ENCODE measurements at regions not wholly inside any gene's neighbourhood (a gene's known extent, or its start where the extent isn't known, plus 50 kb on each side); places are given as distances from the start of the nearest gene placed in this dataset.

DNA sequence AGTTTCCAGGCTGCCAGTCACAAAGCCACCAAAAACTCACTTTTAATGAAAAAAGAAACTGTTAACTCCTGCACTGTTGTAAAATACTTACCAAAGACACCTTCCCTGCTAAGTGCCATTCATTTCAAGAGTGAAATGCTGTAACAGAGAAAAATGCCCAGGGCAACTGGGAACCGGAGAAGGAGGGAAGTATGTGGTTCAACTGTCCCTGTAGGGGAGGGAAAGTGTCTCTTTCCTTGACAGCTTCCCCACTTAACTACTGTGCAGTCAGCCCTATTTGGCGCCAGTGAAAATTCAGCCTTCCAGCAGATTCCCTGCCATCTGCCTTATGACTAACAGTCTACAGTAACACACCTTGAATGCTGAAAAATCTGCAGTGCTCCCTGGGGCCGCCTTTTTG is 789.0 kb downstream of the DIAPH3 start:
- Histone ChIP-seq H3F3A (ENCODE audit: insufficient read depth, low read length, poor library complexity, severe bottlenecking) (no peaks in the 10 kb centered on the region), H4K20me1 (ENCODE audit: insufficient read depth) (no peaks in the 10 kb centered on the region), H3K79me2 (replicated peaks; ENCODE audit: insufficient read depth, low read length) (no peaks in the 10 kb centered on the region), H3K36me3 (ENCODE audit: insufficient read depth, low read length) (no peaks in the 10 kb centered on the region), H3K4me3 (ENCODE audit: low read length) (no peak overlapping the region), H3K4me2 (ENCODE audit: low read length) (peak overlapping the region; percentile 32), H3K27ac (ENCODE audit: low read length) (no peak overlapping the region), H3K9me3 (ENCODE audit: low read length) (no peaks in the 10 kb centered on the region), H3K9me2 (ENCODE audit: insufficient read depth, low read length) (no peaks in the 10 kb centered on the region), H2AFZ (ENCODE audit: low read depth, low read length) (no peak overlapping the region), H3K9ac (ENCODE audit: low read length) (no peak overlapping the region), H3K27me3 (ENCODE audit: insufficient read depth, low read depth, low read length) (no peaks in the 10 kb centered on the region)
- TF ChIP-seq EZH2 (IDR thresholded peaks at IDR 0.05; ENCODE audit: borderline replicate concordance, insufficient read depth, low read length, poor library complexity, severe bottlenecking) (no peak), TAF1 (IDR thresholded peaks at IDR 0.05; ENCODE audit: low read depth) (no peak), POLR2AphosphoS5 (IDR thresholded peaks at IDR 0.05) (peak; percentile 48), EP300 (conservative IDR thresholded peaks at IDR 0.05; ENCODE audit: poor library complexity, severe bottlenecking) (peak; percentile 66), RAD21 (conservative IDR thresholded peaks at IDR 0.05) (peak; percentile 16), MXI1 (conservative IDR thresholded peaks at IDR 0.05; ENCODE audit: poor library complexity, severe bottlenecking) (no peak), CTCF (IDR thresholded peaks at IDR 0.05; ENCODE audit: poor library complexity, severe bottlenecking) (no peak), SMC3 (conservative IDR thresholded peaks at IDR 0.05; ENCODE audit: poor library complexity) (no peak), REST (IDR thresholded peaks at IDR 0.05; ENCODE audit: borderline replicate concordance) (peak; percentile 91)

DNA sequence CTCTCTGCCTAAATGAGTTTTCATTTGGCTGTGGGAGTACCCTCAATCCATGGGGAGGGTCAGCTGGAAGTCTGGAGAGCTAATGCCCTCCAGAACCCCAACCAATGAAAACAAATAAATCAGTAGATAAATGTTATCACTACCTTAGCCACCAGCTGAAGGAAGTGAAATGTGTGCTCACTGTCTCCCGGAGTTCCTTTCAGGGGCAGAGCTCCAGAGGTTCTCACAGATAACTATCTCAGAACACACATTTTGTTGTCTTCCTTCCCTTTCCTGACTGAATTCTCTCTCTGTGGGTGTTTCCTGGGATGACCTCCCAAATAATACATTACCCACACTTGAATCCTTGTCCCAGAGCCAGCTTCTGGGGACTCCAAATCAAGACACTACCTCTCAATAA is 779.6 kb downstream of the DIAPH3 start:
- Histone ChIP-seq H3K36me3 (ENCODE audit: insufficient read depth, low read length) (no peaks in the 10 kb centered on the region), H3K27ac (ENCODE audit: low read length) (no peak overlapping the region), H3F3A (ENCODE audit: insufficient read depth, low read length, poor library complexity, severe bottlenecking) (no peaks in the 10 kb centered on the region), H3K9me3 (ENCODE audit: low read length) (no peaks in the 10 kb centered on the region), H3K9me2 (ENCODE audit: insufficient read depth, low read length) (no peaks in the 10 kb centered on the region), H3K9ac (ENCODE audit: low read length) (no peak overlapping the region), H4K20me1 (ENCODE audit: insufficient read depth) (no peaks in the 10 kb centered on the region), H2AFZ (ENCODE audit: low read depth, low read length) (no peak overlapping the region), H3K79me2 (replicated peaks; ENCODE audit: insufficient read depth, low read length) (no peaks in the 10 kb centered on the region), H3K4me2 (ENCODE audit: low read length) (no peak overlapping the region), H3K4me3 (ENCODE audit: low read length) (no peak overlapping the region), H3K27me3 (ENCODE audit: insufficient read depth, low read depth, low read length) (no peaks in the 10 kb centered on the region)
- TF ChIP-seq EP300 (conservative IDR thresholded peaks at IDR 0.05; ENCODE audit: poor library complexity, severe bottlenecking) (no peak), TAF1 (IDR thresholded peaks at IDR 0.05; ENCODE audit: low read depth) (no peak), RAD21 (conservative IDR thresholded peaks at IDR 0.05) (no peak), REST (IDR thresholded peaks at IDR 0.05; ENCODE audit: borderline replicate concordance) (no peak), CTCF (IDR thresholded peaks at IDR 0.05; ENCODE audit: poor library complexity, severe bottlenecking) (no peak), POLR2AphosphoS5 (IDR thresholded peaks at IDR 0.05) (no peak), EZH2 (IDR thresholded peaks at IDR 0.05; ENCODE audit: borderline replicate concordance, insufficient read depth, low read length, poor library complexity, severe bottlenecking) (no peak), SMC3 (conservative IDR thresholded peaks at IDR 0.05; ENCODE audit: poor library complexity) (no peak), MXI1 (conservative IDR thresholded peaks at IDR 0.05; ENCODE audit: poor library complexity, severe bottlenecking) (no peak)
